ENCODE measurements at regions not wholly inside any gene's neighbourhood (a gene's known extent, or its start where the extent isn't known, plus 50 kb on each side); places are given as distances from the start of the nearest gene placed in this dataset.

DNA sequence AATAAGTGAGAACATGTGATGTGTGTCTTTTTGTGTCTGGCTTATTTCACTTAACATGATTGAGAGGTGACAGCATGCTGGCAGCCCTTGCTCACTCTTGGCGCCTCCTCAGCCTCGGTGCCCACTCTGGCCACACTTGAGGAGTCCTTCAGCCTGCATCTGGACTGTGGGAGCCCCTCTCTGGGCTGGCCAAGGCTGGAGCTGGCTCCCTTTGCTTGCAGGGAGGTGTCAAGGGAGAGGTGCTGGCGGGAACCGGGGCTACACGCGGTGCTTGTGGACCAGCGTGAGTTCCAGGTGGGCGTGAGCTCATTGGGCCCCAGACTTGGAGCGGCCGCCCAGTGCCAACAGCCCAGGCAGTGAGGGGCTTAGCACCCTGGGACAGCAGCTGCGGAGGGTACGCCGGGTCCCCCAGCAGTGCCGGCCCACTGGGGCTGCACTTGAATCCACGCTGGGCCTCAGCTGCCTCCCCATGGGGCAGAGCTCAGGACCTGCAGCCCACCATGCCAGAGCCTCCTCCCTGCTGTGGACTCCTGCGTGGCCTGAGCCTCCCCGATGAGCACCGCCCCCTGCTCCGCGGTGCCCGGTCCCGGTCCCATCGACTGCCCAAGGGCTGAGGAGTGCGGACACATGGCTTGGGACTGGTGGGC lies 658.6 kb downstream of the GRXCR1 start:
- ChIA-PET POLR2A (no interaction called here), CTCF (no interaction called here)
- H3K4me3 ChIP-seq (ENCODE audit: low read depth, low read length) = no peak overlapping the region
- no peak for DNase-seq (ENCODE audit: low read depth, low spot score)
- TF ChIP-seq, protein P1, sequence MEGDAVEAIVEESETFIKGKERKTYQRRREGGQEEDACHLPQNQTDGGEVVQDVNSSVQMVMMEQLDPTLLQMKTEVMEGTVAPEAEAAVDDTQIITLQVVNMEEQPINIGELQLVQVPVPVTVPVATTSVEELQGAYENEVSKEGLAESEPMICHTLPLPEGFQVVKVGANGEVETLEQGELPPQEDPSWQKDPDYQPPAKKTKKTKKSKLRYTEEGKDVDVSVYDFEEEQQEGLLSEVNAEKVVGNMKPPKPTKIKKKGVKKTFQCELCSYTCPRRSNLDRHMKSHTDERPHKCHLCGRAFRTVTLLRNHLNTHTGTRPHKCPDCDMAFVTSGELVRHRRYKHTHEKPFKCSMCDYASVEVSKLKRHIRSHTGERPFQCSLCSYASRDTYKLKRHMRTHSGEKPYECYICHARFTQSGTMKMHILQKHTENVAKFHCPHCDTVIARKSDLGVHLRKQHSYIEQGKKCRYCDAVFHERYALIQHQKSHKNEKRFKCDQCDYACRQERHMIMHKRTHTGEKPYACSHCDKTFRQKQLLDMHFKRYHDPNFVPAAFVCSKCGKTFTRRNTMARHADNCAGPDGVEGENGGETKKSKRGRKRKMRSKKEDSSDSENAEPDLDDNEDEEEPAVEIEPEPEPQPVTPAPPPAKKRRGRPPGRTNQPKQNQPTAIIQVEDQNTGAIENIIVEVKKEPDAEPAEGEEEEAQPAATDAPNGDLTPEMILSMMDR (IDR thresholded peaks at IDR 0.05; ENCODE audit: insufficient read depth, low read length, missing control alignments) = no peak

DNA sequence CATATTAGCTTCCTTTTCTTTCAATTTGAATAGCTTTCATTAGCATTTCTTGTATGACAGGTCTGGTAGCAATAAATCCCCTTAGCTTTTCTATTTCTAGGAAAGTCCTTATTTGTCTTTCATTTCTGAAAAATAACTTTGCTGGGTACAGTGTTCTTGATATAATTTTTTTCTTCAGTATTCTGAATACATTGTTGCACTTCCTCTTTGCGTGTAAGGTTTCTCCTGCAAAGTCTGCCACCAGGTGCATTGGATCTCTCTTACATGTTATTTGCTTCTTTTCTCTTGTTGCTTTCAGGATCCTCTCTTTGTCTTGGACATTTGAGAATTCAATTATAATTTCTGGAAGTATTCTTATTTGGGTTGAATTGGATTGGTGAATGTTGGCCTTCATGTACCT lies 663.7 kb downstream of the GRXCR1 start:
- H3K4me3 ChIP-seq (ENCODE audit: low read depth, low read length) = no peak overlapping the region
- CTCF ChIA-PET = no interaction called here
- POLR2A ChIA-PET = no interaction called here
- DNase-seq (ENCODE audit: low read depth, low spot score) = no peak
- TF ChIP-seq, protein P1 (IDR thresholded peaks at IDR 0.05; ENCODE audit: insufficient read depth, low read length, missing control alignments) = no peak

DNA sequence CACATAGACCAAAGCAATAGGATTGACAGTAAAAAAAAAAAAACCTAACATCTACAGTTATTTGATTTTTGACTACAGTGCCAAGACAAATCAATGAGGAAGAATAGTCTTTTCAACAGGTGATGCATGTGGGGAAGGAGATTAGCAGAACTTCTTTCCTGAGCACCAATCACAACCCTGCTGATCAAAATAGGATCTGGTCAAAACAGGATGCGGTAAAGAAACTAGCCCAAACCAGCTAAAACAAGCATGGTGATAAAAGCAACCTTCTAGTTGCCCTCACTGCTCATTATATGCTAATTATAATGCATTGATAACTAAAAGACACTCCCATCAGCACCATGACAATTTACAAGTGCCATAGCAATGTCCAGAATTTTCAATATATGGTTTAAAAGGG lies 667.5 kb downstream of the GRXCR1 start:
- CTCF ChIA-PET = no interaction called here
- POLR2A ChIA-PET = no interaction called here
- H3K4me3 ChIP-seq (ENCODE audit: low read depth, low read length) = no peak overlapping the region
- no peak for DNase-seq (ENCODE audit: low read depth, low spot score)
- TF ChIP-seq, protein P1 (IDR thresholded peaks at IDR 0.05; ENCODE audit: insufficient read depth, low read length, missing control alignments) = no peak

DNA sequence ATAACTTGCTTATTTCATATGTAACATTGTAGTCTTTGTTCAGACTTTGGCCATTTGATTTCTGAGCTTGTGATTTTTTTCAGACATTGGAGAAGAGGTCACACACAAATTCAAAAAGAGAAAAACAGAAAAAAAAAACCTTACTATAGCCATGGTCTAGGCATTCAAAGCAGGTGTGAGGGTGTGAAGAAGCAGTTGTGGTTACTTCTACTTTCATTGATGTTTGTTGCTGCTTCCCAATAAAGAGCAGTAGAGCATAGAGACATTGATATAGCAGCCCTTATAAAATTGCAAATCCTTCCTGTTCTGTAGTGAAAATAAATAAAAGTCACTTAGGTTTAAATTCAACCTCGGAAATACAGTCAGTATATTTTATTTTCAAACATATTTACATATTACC lies 671.6 kb downstream of the GRXCR1 start:
- ChIA-PET CTCF (no interaction called here), POLR2A (no interaction called here)
- no peak overlapping the region for H3K4me3 ChIP-seq (ENCODE audit: low read depth, low read length)
- DNase-seq (ENCODE audit: low read depth, low spot score) = no peak
- TF ChIP-seq, protein P1 (IDR thresholded peaks at IDR 0.05; ENCODE audit: insufficient read depth, low read length, missing control alignments) = no peak

DNA sequence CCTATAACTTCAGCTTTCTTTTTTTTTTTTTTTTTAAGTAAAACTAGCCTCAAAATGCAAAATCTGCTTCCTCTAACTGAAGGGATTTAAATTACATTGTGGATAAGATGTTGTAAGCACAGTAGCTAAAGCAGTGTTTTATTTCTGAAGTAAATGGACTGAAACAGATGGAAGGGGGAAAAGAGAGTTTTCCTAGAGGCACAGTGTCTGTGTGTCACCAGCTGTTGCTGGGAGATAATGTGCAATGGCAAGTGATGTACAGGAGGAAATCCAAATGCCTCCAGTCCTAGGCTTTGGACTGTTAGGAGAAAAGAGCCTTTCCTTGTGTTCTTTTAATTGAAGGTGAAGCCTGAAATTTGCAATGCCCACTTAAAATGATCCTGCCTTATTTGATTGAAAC lies 672.1 kb downstream of the GRXCR1 start:
- CTCF ChIA-PET = no interaction called here
- DNase-seq (ENCODE audit: low read depth, low spot score) = no peak
- POLR2A ChIA-PET = no interaction called here
- H3K4me3 ChIP-seq (ENCODE audit: low read depth, low read length) = no peak overlapping the region
- TF ChIP-seq, protein P1 (IDR thresholded peaks at IDR 0.05; ENCODE audit: insufficient read depth, low read length, missing control alignments) = no peak

DNA sequence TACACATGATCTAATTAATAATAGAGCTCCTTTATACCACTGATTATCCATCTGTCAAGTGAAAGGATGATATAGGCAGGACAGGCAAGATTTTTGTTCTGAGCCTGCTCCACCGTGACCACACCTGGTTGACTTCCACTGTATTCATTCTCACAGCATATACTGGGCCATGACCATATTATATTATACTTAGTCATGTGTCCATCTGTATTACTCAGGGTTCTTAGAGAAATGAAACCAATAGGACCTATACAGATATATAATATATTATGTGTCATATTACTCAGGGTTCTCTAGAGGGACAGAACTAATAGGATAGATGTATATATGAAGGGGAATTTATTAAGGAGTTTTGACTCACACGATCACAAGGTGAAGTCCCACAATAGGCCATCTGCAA lies 675.1 kb downstream of the GRXCR1 start:
- DNase-seq (ENCODE audit: low read depth, low spot score) = no peak
- H3K4me3 ChIP-seq (ENCODE audit: low read depth, low read length) = no peak overlapping the region
- TF ChIP-seq, protein P1 (IDR thresholded peaks at IDR 0.05; ENCODE audit: insufficient read depth, low read length, missing control alignments) = no peak
- CTCF ChIA-PET = no interaction called here
- POLR2A ChIA-PET = no interaction called here

Data from AG04449 (cell line).